Left ventricle myocardium inferior (tissue), 1 donor: ENCODE measurements at regions not wholly inside any gene's neighbourhood (a gene's known extent, or its start where the extent isn't known, plus 50 kb on each side); places are given as distances from the start of the nearest gene placed in this dataset.

ENCODE experiments used
- DNase-seq: peaks from one replicate; pipeline ENCODE4 v3.0.0-alpha.2; 2020
- H3K27ac ChIP-seq: fragments of 200-600 bp; replicated peaks from 2 replicates; pipeline ENCODE4 v1.8.0; 2021
- H3K27me3 ChIP-seq: fragments of 200-600 bp; 2 replicates; pipeline ENCODE4 v1.8.0; 2021; ENCODE audit warnings: low read depth
- H3K36me3 ChIP-seq: fragments of 200-600 bp; 2 replicates; pipeline ENCODE4 v1.8.0; 2021
- H3K4me1 ChIP-seq: fragments of 200-600 bp; 2 replicates; pipeline ENCODE4 v1.8.0; 2021
- H3K4me3 ChIP-seq: fragments of 200-600 bp; 2 replicates; pipeline ENCODE4 v1.8.0; 2021; ENCODE audit warnings: mild to moderate bottlenecking, moderate library complexity
- H3K9me3 ChIP-seq: fragments of 200-600 bp; replicated peaks from 2 replicates; pipeline ENCODE4 v1.8.0; 2021
- intact Hi-C: fragments of 100-400 bp; cut with micrococcal nuclease; formaldehyde crosslinking; loops from one replicate; pipeline ENCODE4 v1.11.0; 2022
- TF ChIP-seq, protein P1 (sequence below): fragments of 200-600 bp; IDR thresholded peaks from 2 replicates; pipeline ENCODE4 v1.8.0; 2021; ENCODE audit warnings: antibody characterized with exemption, mild to moderate bottlenecking, borderline replicate concordance
- donor health status: DM: no; HTN: yes; CAD: no; lungs with severe emphysema.

DNA sequence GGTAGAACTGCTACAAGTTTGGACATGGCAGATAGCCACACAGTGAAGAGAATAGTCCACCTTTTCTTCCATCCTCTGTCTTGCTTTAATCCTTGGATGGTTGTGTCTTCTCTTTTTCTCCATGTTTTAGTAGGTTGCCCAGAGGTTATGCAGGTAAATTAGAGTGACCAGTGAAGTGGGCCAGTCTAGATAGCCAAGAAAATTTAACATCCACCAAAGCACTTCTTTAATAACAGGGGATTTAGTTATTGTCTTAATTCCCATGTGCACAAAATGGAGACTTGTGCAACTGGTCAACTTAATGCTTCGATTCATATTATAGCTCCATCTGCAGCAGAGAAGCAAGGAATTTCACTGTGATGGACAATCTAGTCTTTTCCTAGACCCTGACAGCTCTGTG is 58.8 kb upstream of the RCN1 start:
- TF ChIP-seq, protein P1, sequence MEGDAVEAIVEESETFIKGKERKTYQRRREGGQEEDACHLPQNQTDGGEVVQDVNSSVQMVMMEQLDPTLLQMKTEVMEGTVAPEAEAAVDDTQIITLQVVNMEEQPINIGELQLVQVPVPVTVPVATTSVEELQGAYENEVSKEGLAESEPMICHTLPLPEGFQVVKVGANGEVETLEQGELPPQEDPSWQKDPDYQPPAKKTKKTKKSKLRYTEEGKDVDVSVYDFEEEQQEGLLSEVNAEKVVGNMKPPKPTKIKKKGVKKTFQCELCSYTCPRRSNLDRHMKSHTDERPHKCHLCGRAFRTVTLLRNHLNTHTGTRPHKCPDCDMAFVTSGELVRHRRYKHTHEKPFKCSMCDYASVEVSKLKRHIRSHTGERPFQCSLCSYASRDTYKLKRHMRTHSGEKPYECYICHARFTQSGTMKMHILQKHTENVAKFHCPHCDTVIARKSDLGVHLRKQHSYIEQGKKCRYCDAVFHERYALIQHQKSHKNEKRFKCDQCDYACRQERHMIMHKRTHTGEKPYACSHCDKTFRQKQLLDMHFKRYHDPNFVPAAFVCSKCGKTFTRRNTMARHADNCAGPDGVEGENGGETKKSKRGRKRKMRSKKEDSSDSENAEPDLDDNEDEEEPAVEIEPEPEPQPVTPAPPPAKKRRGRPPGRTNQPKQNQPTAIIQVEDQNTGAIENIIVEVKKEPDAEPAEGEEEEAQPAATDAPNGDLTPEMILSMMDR = no peak
- no peaks in the 10 kb centered on the region for H3K9me3 ChIP-seq
- no peak for DNase-seq
- no peaks in the 10 kb centered on the region for H3K36me3 ChIP-seq
- H3K4me3 ChIP-seq = no peak overlapping the region
- intact Hi-C loops = no loop called here
- H3K4me1 ChIP-seq = no peaks in the 10 kb centered on the region
- H3K27me3 ChIP-seq = peaks cover 41% of the 10 kb centered on the region
- no peak overlapping the region for H3K27ac ChIP-seq

- intact Hi-C loops = no loop called here
- Histone ChIP-seq H3K27ac (no peak overlapping the region), H3K9me3 (no peaks in the 10 kb centered on the region), H3K4me3 (no peak overlapping the region), H3K4me1 (no peaks in the 10 kb centered on the region), H3K36me3 (no peaks in the 10 kb centered on the region), H3K27me3 (peaks cover 37% of the 10 kb centered on the region)
- DNase-seq = no peak
- TF ChIP-seq, protein P1 = no peak
Observed at GRCh38 chr11:32030875-32031503, 59.9 kb upstream of the RCN1 start.

- no peak for DNase-seq
- peaks cover 32% of the 10 kb centered on the region for H3K27me3 ChIP-seq
- no peak overlapping the region for H3K4me3 ChIP-seq
- TF ChIP-seq, protein P1 = no peak
- H3K9me3 ChIP-seq = no peaks in the 10 kb centered on the region
- no peaks in the 10 kb centered on the region for H3K36me3 ChIP-seq
- intact Hi-C loops = no loop called here
- no peaks in the 10 kb centered on the region for H3K4me1 ChIP-seq
- H3K27ac ChIP-seq = no peak overlapping the region
Observed at GRCh38 chr11:32029721-32030120, 61.2 kb upstream of the RCN1 start.

DNA sequence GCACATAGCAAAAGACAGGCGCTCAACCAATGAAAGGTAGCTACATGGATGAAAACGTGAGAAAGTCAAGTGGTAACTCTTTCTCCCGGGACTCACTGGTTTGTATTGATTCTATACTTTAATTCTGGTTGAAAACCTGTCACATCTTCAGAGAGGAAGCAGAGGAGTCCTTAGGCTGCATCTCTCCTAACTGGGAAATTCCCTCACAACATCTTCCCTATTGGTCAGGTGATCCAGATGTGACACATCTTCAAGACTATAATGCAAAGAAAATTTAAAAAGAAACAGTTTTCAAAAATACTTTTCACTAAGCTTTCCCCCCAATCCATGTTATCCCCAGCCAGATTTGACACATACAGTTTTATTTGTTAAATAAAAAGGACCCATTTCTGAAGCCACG is 62.7 kb upstream of the RCN1 start:
- TF ChIP-seq, protein P1 = no peak
- intact Hi-C loops = no loop called here
- H3K4me3 ChIP-seq = no peak overlapping the region
- H3K9me3 ChIP-seq = no peaks in the 10 kb centered on the region
- H3K36me3 ChIP-seq = no peaks in the 10 kb centered on the region
- no peaks in the 10 kb centered on the region for H3K4me1 ChIP-seq
- DNase-seq = no peak
- H3K27me3 ChIP-seq = peaks cover 34% of the 10 kb centered on the region
- H3K27ac ChIP-seq = no peak overlapping the region

- Histone ChIP-seq H3K27me3 (peaks cover 44% of the 10 kb centered on the region), H3K36me3 (no peaks in the 10 kb centered on the region), H3K27ac (no peak overlapping the region), H3K4me3 (no peak overlapping the region), H3K9me3 (no peaks in the 10 kb centered on the region), H3K4me1 (no peaks in the 10 kb centered on the region)
- intact Hi-C loops = no loop called here
- TF ChIP-seq, protein P1 = no peak
- no peak for DNase-seq
Observed at GRCh38 chr11:32026766-32027165, 64.1 kb upstream of the RCN1 start.
